Adrenal gland (tissue), 9 donors: ENCODE measurements at regions not wholly inside any gene's neighbourhood (a gene's known extent, or its start where the extent isn't known, plus 50 kb on each side); places are given as distances from the start of the nearest gene placed in this dataset.

Experiments used
- DNase-seq, 7 donors: peaks; one replicate each; pipeline ENCODE4 v3.0.0-alpha.2; 2019 to 2020
- H3K27ac ChIP-seq, 5 donors: fragments of 200-600 bp; sonication (generic) in 4 of 5; 1 replicate in 3 of 5; 2 replicates in 2 of 5; pipeline versions ENCODE4 v1.5.1 to v1.8.0; 2016 to 2020; ENCODE audit warnings: mild to moderate bottlenecking in 1 of 5
- H3K27me3 ChIP-seq: fragments of 200-600 bp; 2 replicates; pipeline ENCODE4 v1.8.0; 2021
- H3K36me3 ChIP-seq, 2 donors: fragments of 200-600 bp; replicated peaks in 1 of 2; 1 replicate in 1 of 2; 2 replicates in 1 of 2; pipeline versions ENCODE4 v1.5.1 to v1.8.0; 2018 to 2022
- H3K4me1 ChIP-seq, 2 donors: fragments of 200-600 bp; replicated peaks in 1 of 2; 1 replicate in 1 of 2; 2 replicates in 1 of 2; pipeline versions ENCODE4 v1.5.1 to v1.8.0; 2018 to 2021
- H3K4me3 ChIP-seq, 4 donors: fragments of 200-600 bp; sonication (generic) in 3 of 4; one replicate each; pipeline ENCODE4 v1.5.1; 2016 to 2018
- H3K9me3 ChIP-seq, 3 donors: fragments of 200-600 bp; sonication (generic) in 1 of 3; replicated peaks in 1 of 3; 1 replicate in 2 of 3; 2 replicates in 1 of 3; pipeline versions ENCODE4 v1.5.1 to v1.8.0; 2016 to 2021
- CTCF ChIP-seq, 6 experiments: fragments of 450-650 bp in 4 of 6; fragments of 200-600 bp in 2 of 6; sonication (generic) in 1 of 6; IDR thresholded peaks; 1 replicate in 5 of 6; 2 replicates in 1 of 6; pipeline versions ENCODE4 v1.5.1 to v1.8.0; 2016 to 2021; ENCODE audit warnings: antibody characterized with exemption in 6 of 6, mild to moderate bottlenecking in 2 of 6, moderate library complexity in 1 of 6
- POLR2A ChIP-seq, 2 donors: fragments of 450-650 bp; IDR thresholded peaks; one replicate each; pipeline ENCODE4 v1.6.1; 2017; ENCODE audit warnings: antibody characterized with exemption in 2 of 2, mild to moderate bottlenecking in 2 of 2, moderate library complexity in 1 of 2
- WGBS, 4 donors: extraction: QIAGEN DNeasy Blood & Tissue Kit in 2 of 4; methylation state at CpG; one replicate each; pipeline versions ENCODE4 v1.1.5 to v1.1.7; 2013 to 2017; 5-methylcytosine and 5-hydroxymethylcytosine counted together
- intact Hi-C, 2 donors: fragments of 100-400 bp; cut with DNase I; formaldehyde crosslinking; loops; one replicate each; pipeline versions ENCODE4 v1.14.1 to v1.15.0; 2022 to 2023
- donor health status: healthy with polysubstance abuse.
- donor health status: Bipolar disorder and iron deficiency.
- donor health status: DM: yes; HTN: yes; CAD: no.
- donor health status: DM: no; HTN: no; CAD: no.
- donor health status: DM: no; HTN: no; CAD: no.

GRCh38 chr4:154960476-154960875 is 179.4 kb downstream of the RBM46 start:
- WGBS, 4 donors, result 76 to 88% (median 82%) methylated on average over 4 of the region's 4 CpGs
- Histone ChIP-seq H3K36me3 (no peaks in the 10 kb centered on the region), H3K27me3 (no peaks in the 10 kb centered on the region), H3K4me3 (no peak overlapping the region), H3K27ac (no peak overlapping the region), H3K9me3 (no peaks in the 10 kb centered on the region), H3K4me1 (no peaks in the 10 kb centered on the region)
- intact Hi-C loops, result no loop called here
- no peak for DNase-seq
- TF ChIP-seq CTCF (IDR thresholded peaks at IDR 0.05) (no peak), POLR2A (IDR thresholded peaks at IDR 0.05) (no peak)

GRCh38 chr4:154961263-154961662 is 180.2 kb downstream of the RBM46 start:
- TF ChIP-seq CTCF (IDR thresholded peaks at IDR 0.05), result no peak
- TF ChIP-seq POLR2A (IDR thresholded peaks at IDR 0.05), result no peak
- intact Hi-C loops, result no loop called here
- WGBS, 4 donors, result 17 to 34% (median 21%) methylated on average over 1 of the region's 1 CpG

GRCh38 chr4:154973244-154974035 is 192.4 kb downstream of the RBM46 start:
- Histone ChIP-seq H3K4me1 (no peaks in the 10 kb centered on the region), H3K4me3 (no peak overlapping the region), H3K36me3 (no peaks in the 10 kb centered on the region), H3K9me3 (no peaks in the 10 kb centered on the region), H3K27ac (no peak overlapping the region), H3K27me3 (no peaks in the 10 kb centered on the region)
- intact Hi-C loops, result no loop called here
- TF ChIP-seq CTCF (IDR thresholded peaks at IDR 0.05), result no peak
- no peak for DNase-seq
- 67 to 70% (median 68%) methylated on average over 6 of the region's 6 CpGs for WGBS, 4 donors

More at GRCh38 chr4:154961263-154961662, 180.2 kb downstream of the RBM46 start:
- H3K27ac ChIP-seq, result no peak overlapping the region
- no peaks in the 10 kb centered on the region for H3K36me3 ChIP-seq
- no peaks in the 10 kb centered on the region for H3K9me3 ChIP-seq
- H3K27me3 ChIP-seq, result no peaks in the 10 kb centered on the region
- H3K4me3 ChIP-seq, result no peak overlapping the region
- no peaks in the 10 kb centered on the region for H3K4me1 ChIP-seq
- no peak for DNase-seq

DNA sequence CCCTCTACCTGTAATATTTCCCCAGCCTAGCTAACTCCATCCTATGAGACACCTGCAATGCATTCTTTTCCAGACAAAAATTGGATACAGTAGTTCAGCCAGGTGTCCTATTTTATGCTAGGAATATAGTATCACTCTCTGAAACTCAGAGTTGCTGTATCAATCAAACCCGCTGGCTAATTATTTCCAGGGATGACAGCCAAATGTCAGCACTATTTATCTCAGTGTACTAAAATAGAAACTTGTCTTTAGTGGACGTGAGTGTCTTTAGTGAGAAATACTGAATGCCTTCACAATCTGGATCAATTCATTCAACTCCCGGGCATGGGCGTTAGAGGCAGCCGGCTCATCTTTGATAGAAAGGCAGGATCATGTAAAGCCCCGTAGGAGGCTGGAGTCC is 196.2 kb downstream of the RBM46 start:
- Histone ChIP-seq H3K27me3 (no peaks in the 10 kb centered on the region), H3K27ac (no peak overlapping the region), H3K4me1 (no peaks in the 10 kb centered on the region), H3K36me3 (no peaks in the 10 kb centered on the region), H3K4me3 (no peak overlapping the region), H3K9me3 (no peaks in the 10 kb centered on the region)
- WGBS, 4 donors, result 61 to 68% (median 66%) methylated on average over 6 of the region's 6 CpGs
- TF ChIP-seq CTCF (IDR thresholded peaks at IDR 0.05), result no peak
- TF ChIP-seq POLR2A (IDR thresholded peaks at IDR 0.05), result no peak
- DNase-seq, result no peak
- intact Hi-C loops, result no loop called here
